H1 (cell line): ENCODE measurements at regions not wholly inside any gene's neighbourhood (a gene's known extent, or its start where the extent isn't known, plus 50 kb on each side); places are given as distances from the start of the nearest gene placed in this dataset.

Experiments used
- BCL11A ChIP-seq, 2 experiments: IDR thresholded peaks; one replicate each; pipeline ENCODE4 v1.6.1; 2011; ENCODE audit warnings: low read depth in 2 of 2, low read length in 2 of 2, mild to moderate bottlenecking in 2 of 2
- KDM4A ChIP-seq: IDR thresholded peaks from one replicate; pipeline ENCODE4 v1.7.1; 2012; ENCODE audit warnings: low read depth, mild to moderate bottlenecking, moderate library complexity, low read length, inconsistent platforms; ENCODE audit not compliant: severe bottlenecking
- TAF7 ChIP-seq: optimal IDR thresholded peaks from 2 replicates; pipeline ENCODE3; 2011; ENCODE audit warnings: low read depth, mild to moderate bottlenecking, inconsistent platforms, low read length, moderate library complexity, borderline replicate concordance

DNA sequence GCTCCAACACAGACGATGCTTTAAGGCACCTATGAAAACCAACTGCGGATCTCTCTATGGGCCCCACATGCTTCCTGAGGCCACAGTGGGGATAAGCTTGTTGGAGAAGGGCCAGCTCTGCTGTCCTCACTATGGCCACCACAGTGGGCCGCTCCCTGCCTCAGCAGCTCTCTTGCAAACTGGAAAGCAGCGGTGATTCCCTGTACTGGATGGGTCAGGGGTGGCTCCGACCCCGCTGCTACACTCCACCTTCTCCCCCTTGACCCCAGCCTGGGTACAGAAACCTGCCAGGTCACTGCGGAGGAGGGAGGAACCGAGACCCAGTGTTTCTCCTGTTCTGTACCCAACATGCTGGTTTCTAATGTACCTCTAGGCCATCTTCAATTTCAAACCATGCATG lies 403.9 kb downstream of the CTTN start (continued):
- TF ChIP-seq BCL11A (IDR thresholded peaks at IDR 0.05; ENCODE audit: low read depth in 2 of 2, low read length in 2 of 2) (no peak), TAF7 (no peak), KDM4A (no peak)
